H1 (cell line): ENCODE measurements at regions not wholly inside any gene's neighbourhood (a gene's known extent, or its start where the extent isn't known, plus 50 kb on each side); places are given as distances from the start of the nearest gene placed in this dataset.

Experiments used
- CTCF ChIA-PET: fragments of 300-600 bp; sonication (Branson Sonifier 250); formaldehyde crosslinking; loops from one replicate; lab custom pipeline; 2021; ENCODE audit not compliant: partially characterized antibody; lab: Charles Lee
- POLR2A ChIA-PET: fragments of 300-600 bp; sonication (Branson Sonifier 250); formaldehyde crosslinking; loops from one replicate; lab custom pipeline; 2021; ENCODE audit warnings: inconsistent platforms; ENCODE audit not compliant: partially characterized antibody; lab: Charles Lee
- DNase-seq, 2 experiments: peaks; one replicate each; pipeline versions ENCODE4 v3.0.0 to v3.0.0-alpha.2; 2010 to 2022; ENCODE audit warnings: low spot score in 2 of 2, low read depth in 1 of 2, mixed read lengths in 1 of 2
- FAIRE-seq: peaks from 2 replicates; lab custom pipeline; 2011; peaks lifted over from hg19 to GRCh38; lab: Jason Lieb, UNC
- H2AFZ ChIP-seq: 2 replicates; pipeline ENCODE4 v1.8.1; 2012; ENCODE audit warnings: low read length, inconsistent platforms
- H2AK5ac ChIP-seq: 2 replicates; pipeline ENCODE4 v1.6.1; 2013; ENCODE audit warnings: low read depth, low read length
- H2BK120ac ChIP-seq: replicated peaks from 2 replicates; pipeline ENCODE3; 2013; ENCODE audit warnings: low read depth, low read length, inconsistent platforms
- H2BK12ac ChIP-seq: 2 replicates; pipeline ENCODE4 v1.6.1; 2013; ENCODE audit warnings: low read depth, low read length
- H2BK15ac ChIP-seq: 2 replicates; pipeline ENCODE4 v1.6.1; 2013; ENCODE audit warnings: low read length
- H2BK20ac ChIP-seq: 2 replicates; pipeline ENCODE4 v1.6.1; 2013; ENCODE audit warnings: low read length
- H2BK5ac ChIP-seq: 2 replicates; pipeline ENCODE4 v1.6.1; 2013; ENCODE audit warnings: low read depth, low read length
- H3K14ac ChIP-seq: 2 replicates; pipeline ENCODE4 v1.6.1; 2013; ENCODE audit warnings: inconsistent platforms; ENCODE audit not compliant: insufficient read length
- H3K18ac ChIP-seq: 2 replicates; pipeline ENCODE4 v1.6.1; 2013; ENCODE audit warnings: low read length; ENCODE audit errors: extremely low read depth
- H3K23ac ChIP-seq: 2 replicates; pipeline ENCODE4 v1.6.1; 2013; ENCODE audit warnings: inconsistent platforms; ENCODE audit not compliant: insufficient read length
- H3K23me2 ChIP-seq: 2 replicates; pipeline ENCODE4 v1.6.1; 2013; ENCODE audit warnings: low read depth, low read length
- H3K27ac ChIP-seq: 2 replicates; pipeline ENCODE4 v1.6.1; 2011; ENCODE audit warnings: low read depth, low read length, inconsistent platforms
- H3K27me3 ChIP-seq, 4 experiments: replicated peaks in 1 of 4; 1 replicate in 1 of 4; 2 replicates in 3 of 4; pipeline versions ENCODE4 v1.6.1 to v1.8.1; 2011 to 2013; ENCODE audit warnings: low read length in 3 of 4, mild to moderate bottlenecking in 3 of 4, inconsistent platforms in 2 of 4, mixed read lengths in 2 of 4, moderate library complexity in 1 of 4; ENCODE audit not compliant: control insufficient read depth in 3 of 4, insufficient read depth in 3 of 4; ENCODE audit errors: extremely low read depth in 1 of 4
- H3K36me3 ChIP-seq, 4 experiments: 2 replicates each; pipeline versions ENCODE4 v1.6.1 to v1.8.1; 2011 to 2013; ENCODE audit warnings: mild to moderate bottlenecking in 4 of 4, low read length in 3 of 4, moderate library complexity in 2 of 4, control low read depth in 1 of 4, inconsistent platforms in 1 of 4; ENCODE audit not compliant: insufficient read depth in 4 of 4, control insufficient read depth in 2 of 4
- H3K4ac ChIP-seq: replicated peaks from 2 replicates; pipeline ENCODE3; 2013; ENCODE audit warnings: low read length, low read depth, mixed read lengths, inconsistent platforms; ENCODE audit not compliant: insufficient read length
- H3K4me1 ChIP-seq, 4 experiments: replicated peaks in 1 of 4; 1 replicate in 1 of 4; 2 replicates in 3 of 4; pipeline versions ENCODE4 v1.6.1 to v1.8.1; 2011 to 2013; ENCODE audit warnings: low read length in 3 of 4, inconsistent platforms in 2 of 4, mixed read lengths in 1 of 4; ENCODE audit not compliant: insufficient read depth in 4 of 4, control insufficient read depth in 3 of 4
- H3K4me2 ChIP-seq, 2 experiments: 2 replicates each; pipeline versions ENCODE4 v1.6.1 to v1.8.1; 2011 to 2013; ENCODE audit warnings: low read depth in 2 of 2, low read length in 2 of 2, control low read depth in 1 of 2, inconsistent platforms in 1 of 2, mild to moderate bottlenecking in 1 of 2; ENCODE audit not compliant: insufficient read depth in 1 of 2
- H3K4me3 ChIP-seq, 4 experiments: fragments of 200-600, 300-600 bp in 1 of 4; sonication (generic), shearing (Covaris generic), sonication (Bioruptor Twin) in 1 of 4; 2 replicates each; pipeline versions ENCODE4 v1.5.1 to v1.8.1; 2011 to 2016; ENCODE audit warnings: low read length in 4 of 4, low read depth in 3 of 4, control low read depth in 2 of 4, inconsistent platforms in 2 of 4, mild to moderate bottlenecking in 2 of 4, mixed read lengths in 1 of 4, moderate library complexity in 1 of 4; ENCODE audit not compliant: insufficient read depth in 2 of 4; ENCODE audit errors: extremely low read depth in 1 of 4
- H3K56ac ChIP-seq: replicated peaks from 2 replicates; pipeline ENCODE3; 2013; ENCODE audit warnings: low read depth, mild to moderate bottlenecking, mixed read lengths, low read length, inconsistent platforms; ENCODE audit not compliant: insufficient read length
- H3K79me1 ChIP-seq: 2 replicates; pipeline ENCODE4 v1.6.1; 2013; ENCODE audit warnings: low read depth, low read length, control low read depth
- H3K79me2 ChIP-seq, 2 experiments: 2 replicates each; pipeline versions ENCODE4 v1.6.1 to v1.8.1; 2012 to 2013; ENCODE audit warnings: low read length in 2 of 2, mild to moderate bottlenecking in 2 of 2, inconsistent platforms in 1 of 2; ENCODE audit not compliant: insufficient read depth in 2 of 2, control insufficient read depth in 1 of 2
- H3K9ac ChIP-seq, 4 experiments: replicated peaks in 1 of 4; 1 replicate in 1 of 4; 2 replicates in 3 of 4; pipeline versions ENCODE4 v1.6.1 to v1.8.1; 2011 to 2013; ENCODE audit warnings: low read depth in 3 of 4, low read length in 3 of 4, control low read depth in 2 of 4, mild to moderate bottlenecking in 2 of 4, moderate library complexity in 2 of 4, inconsistent platforms in 1 of 4; ENCODE audit errors: extremely low read depth in 1 of 4
- H3K9me3 ChIP-seq, 2 experiments: 2 replicates each; pipeline versions ENCODE4 v1.6.1 to v1.8.1; 2012 to 2013; ENCODE audit warnings: mild to moderate bottlenecking in 2 of 2, moderate library complexity in 2 of 2, control low read depth in 1 of 2, inconsistent platforms in 1 of 2, low read depth in 1 of 2, low read length in 1 of 2, mixed read lengths in 1 of 2; ENCODE audit not compliant: insufficient read depth in 2 of 2
- H4K20me1 ChIP-seq, 2 experiments: replicated peaks in 1 of 2; 2 replicates each; pipeline versions ENCODE3 to v1.8.1; 2011 to 2013; ENCODE audit warnings: inconsistent platforms in 2 of 2, low read length in 2 of 2, mild to moderate bottlenecking in 1 of 2; ENCODE audit not compliant: insufficient read depth in 2 of 2, control insufficient read depth in 1 of 2
- H4K5ac ChIP-seq: 2 replicates; pipeline ENCODE4 v1.6.1; 2013; ENCODE audit warnings: low read length, low read depth, mixed read lengths, inconsistent platforms; ENCODE audit not compliant: insufficient read length
- H4K8ac ChIP-seq: 2 replicates; pipeline ENCODE4 v1.8.0; 2013; ENCODE audit warnings: mild to moderate bottlenecking, moderate library complexity, low read length, inconsistent platforms; ENCODE audit not compliant: insufficient read depth; ENCODE audit errors: extremely low read depth
- H4K91ac ChIP-seq: replicated peaks from 2 replicates; pipeline ENCODE3; 2013; ENCODE audit warnings: low read length, mixed read lengths, inconsistent platforms; ENCODE audit not compliant: insufficient read length
- KDM1A ChIP-seq: fragments of 200-600, 300-600 bp; sonication (generic); IDR thresholded peaks from 2 replicates; pipeline ENCODE4 v1.7.1; 2016; ENCODE audit warnings: mild to moderate bottlenecking, low read length, borderline replicate concordance
- RAD21 ChIP-seq, 2 experiments: IDR thresholded peaks in 1 of 2; conservative IDR thresholded peaks in 1 of 2; 2 replicates each; pipeline ENCODE4 v1.6.1; 2011; ENCODE audit warnings: low read depth in 2 of 2, low read length in 2 of 2, improper control_type of control experiment in 1 of 2, inconsistent platforms in 1 of 2, mild to moderate bottlenecking in 1 of 2, moderate library complexity in 1 of 2
- SIX5 ChIP-seq: IDR thresholded peaks from 2 replicates; pipeline ENCODE4 v1.6.1; 2011; ENCODE audit warnings: mild to moderate bottlenecking, low read depth, low read length
- SP2 ChIP-seq: IDR thresholded peaks from 2 replicates; pipeline ENCODE4 v1.6.1; 2012; ENCODE audit warnings: mild to moderate bottlenecking, low read length, inconsistent platforms
- SP4 ChIP-seq: IDR thresholded peaks from 2 replicates; pipeline ENCODE4 v1.6.1; 2012; ENCODE audit warnings: low read length, inconsistent platforms
- SRF ChIP-seq: IDR thresholded peaks from 2 replicates; pipeline ENCODE4 v1.6.1; 2011; ENCODE audit warnings: mild to moderate bottlenecking, low read depth, low read length, moderate library complexity
- SUZ12 ChIP-seq: fragments of 200-600 bp; sonication (generic); IDR thresholded peaks from 2 replicates; pipeline ENCODE4 v1.6.1; 2012; ENCODE audit warnings: mild to moderate bottlenecking, inconsistent platforms, low read length, moderate library complexity, mixed read lengths
- WGBS, 2 experiments: shearing (Covaris generic) in 1 of 2; methylation state at CpG; one replicate each; pipeline versions ENCODE4 v1.1.6 to v1.1.7; 2013 to 2015; ENCODE audit warnings: low lambda C conversion rate in 2 of 2, mixed read lengths in 2 of 2, inconsistent platforms in 1 of 2, low coverage in 1 of 2, missing lambda C conversion rate in 1 of 2; ENCODE audit not compliant: insufficient replicate concordance in 2 of 2, insufficient coverage in 1 of 2, insufficient read length in 1 of 2; ENCODE audit errors: extremely low coverage in 1 of 2, missing lambda C conversion rate in 1 of 2; 5-methylcytosine and 5-hydroxymethylcytosine counted together

DNA sequence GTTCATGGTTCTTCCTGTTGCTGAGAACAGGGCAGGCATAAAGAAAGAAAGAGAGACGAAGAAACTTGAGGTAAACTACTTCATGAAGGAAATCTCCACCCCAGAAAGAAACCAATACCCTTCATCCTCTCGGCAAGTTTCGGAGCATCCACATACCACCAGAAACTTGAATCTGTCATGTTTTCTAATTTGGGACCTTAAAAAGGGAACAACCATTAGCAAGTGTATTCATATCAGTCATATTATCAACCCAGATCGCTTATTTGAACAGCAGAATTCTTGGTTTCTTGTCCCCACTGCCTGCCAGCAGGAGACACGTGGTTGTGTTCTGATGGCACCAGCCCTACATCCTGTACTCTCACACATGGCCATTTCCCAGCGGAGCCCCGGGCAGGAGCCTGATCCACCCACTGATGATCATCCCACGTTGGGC lies 53.2 kb upstream of the FZD7 start:
- Histone ChIP-seq H3K14ac (no peak overlapping the region), H3K79me2 (no peaks in the 10 kb centered on the region), H2BK12ac (no peak overlapping the region), H3K4ac (no peak overlapping the region), H3K9me3 (no peaks in the 10 kb centered on the region), H3K9ac (no peak overlapping the region), H3K36me3 (peaks cover 0 to 34% (median 0%) of the 10 kb centered on the region in 4 experiments; a peak in 3 of 8 replicates), H3K23ac (no peak overlapping the region), H3K27ac (no peak overlapping the region), H3K18ac (no peak overlapping the region), H3K79me1 (peaks cover 6% of the 10 kb centered on the region), H4K91ac (no peak overlapping the region), H4K8ac (no peak overlapping the region; the same call in 1 of the 2 replicates), H3K23me2 (peaks cover 2% of the 10 kb centered on the region; the same call in 1 of the 2 replicates), H3K4me2 (no peak overlapping the region), H2AFZ (no peak overlapping the region), H2BK15ac (no peak overlapping the region), H2AK5ac (no peak overlapping the region), H4K5ac (no peak overlapping the region), H2BK20ac (no peak overlapping the region), H2BK120ac (no peak overlapping the region), H3K4me1 (peaks cover 10 to 22% (median 16%) of the 10 kb centered on the region in 4 experiments; a peak in 6 of 7 replicates), H3K56ac (no peak overlapping the region), H2BK5ac (no peak overlapping the region), H3K4me3 (no peak overlapping the region), H4K20me1 (no peaks in the 10 kb centered on the region), H3K27me3 (no peaks in the 10 kb centered on the region)
- TF ChIP-seq SP4 = no peak
- TF ChIP-seq SUZ12 = no peak
- TF ChIP-seq SP2 = no peak
- no peak for TF ChIP-seq KDM1A
- TF ChIP-seq RAD21 (IDR thresholded peaks at IDR 0.05 in 1 of 2, conservative IDR thresholded peaks at IDR 0.05 in 1 of 2; ENCODE audit: low read depth in 2 of 2, low read length in 2 of 2) = no peak
- TF ChIP-seq SIX5 = no peak
- no peak for TF ChIP-seq SRF
- ChIA-PET CTCF (interaction anchor here (0.9 to 2.1 kb wide), 7 partner anchors 11 to 120 kb away, joined by 3 to 6 read pairs (median 3); no protein-coding TSS in a partner anchor), POLR2A (interaction anchor here (1.2 to 1.8 kb wide), 3 partner anchors 11 to 55 kb away, joined by 3 to 6 read pairs (median 4); no protein-coding TSS in a partner anchor)
- 86% methylated on average over 8 of the region's 8 CpGs; no CpG with 5 or more reads in 1 of the 2 experiments for WGBS, 2 experiments
- FAIRE-seq (no peak), DNase-seq (no peak)
